GM12873 (cell line): ENCODE measurements at regions not wholly inside any gene's neighbourhood (a gene's known extent, or its start where the extent isn't known, plus 50 kb on each side); places are given as distances from the start of the nearest gene placed in this dataset.

Experiments
- TF ChIP-seq, protein P1 (sequence below): IDR thresholded peaks from 2 replicates; pipeline ENCODE4 v1.5.1; 2012; ENCODE audit warnings: low read depth, mild to moderate bottlenecking, moderate library complexity, low read length, control low read depth; ENCODE audit not compliant: insufficient read depth; ENCODE audit errors: missing control alignments

DNA sequence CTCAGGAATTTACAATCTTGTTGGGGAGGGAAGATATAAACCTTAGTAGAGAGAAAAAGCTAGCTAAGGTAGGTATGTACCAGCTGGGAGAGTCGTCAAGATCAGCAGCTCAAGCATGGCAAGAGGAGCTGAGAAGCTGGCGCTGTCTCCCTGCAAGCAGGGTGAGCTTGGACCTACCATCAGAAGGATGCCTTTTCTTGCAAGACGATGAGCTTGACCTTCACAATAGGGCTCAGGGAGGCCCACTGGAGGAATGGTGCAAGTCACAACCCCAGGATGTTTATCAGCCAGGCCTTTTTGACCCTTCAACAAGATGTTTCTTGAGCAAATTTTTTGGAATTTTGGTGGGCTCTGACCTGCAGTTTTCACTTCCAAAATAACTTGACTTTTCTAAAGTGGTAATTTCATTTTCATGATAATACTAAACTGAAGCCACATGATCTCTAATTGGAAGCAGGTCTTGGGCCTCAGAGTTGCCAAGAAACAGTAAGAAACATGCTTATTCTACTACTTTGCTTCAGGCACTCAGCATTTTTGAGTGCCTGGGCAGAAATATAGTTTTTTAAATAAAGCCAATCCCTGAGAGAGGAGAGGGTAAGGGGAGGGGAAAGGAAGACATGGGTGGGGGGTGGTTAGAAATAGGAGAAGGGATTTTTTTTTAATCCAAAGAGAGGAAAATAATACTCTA, 258.1 kb downstream of the CLIC5 start:
- TF ChIP-seq, protein P1, sequence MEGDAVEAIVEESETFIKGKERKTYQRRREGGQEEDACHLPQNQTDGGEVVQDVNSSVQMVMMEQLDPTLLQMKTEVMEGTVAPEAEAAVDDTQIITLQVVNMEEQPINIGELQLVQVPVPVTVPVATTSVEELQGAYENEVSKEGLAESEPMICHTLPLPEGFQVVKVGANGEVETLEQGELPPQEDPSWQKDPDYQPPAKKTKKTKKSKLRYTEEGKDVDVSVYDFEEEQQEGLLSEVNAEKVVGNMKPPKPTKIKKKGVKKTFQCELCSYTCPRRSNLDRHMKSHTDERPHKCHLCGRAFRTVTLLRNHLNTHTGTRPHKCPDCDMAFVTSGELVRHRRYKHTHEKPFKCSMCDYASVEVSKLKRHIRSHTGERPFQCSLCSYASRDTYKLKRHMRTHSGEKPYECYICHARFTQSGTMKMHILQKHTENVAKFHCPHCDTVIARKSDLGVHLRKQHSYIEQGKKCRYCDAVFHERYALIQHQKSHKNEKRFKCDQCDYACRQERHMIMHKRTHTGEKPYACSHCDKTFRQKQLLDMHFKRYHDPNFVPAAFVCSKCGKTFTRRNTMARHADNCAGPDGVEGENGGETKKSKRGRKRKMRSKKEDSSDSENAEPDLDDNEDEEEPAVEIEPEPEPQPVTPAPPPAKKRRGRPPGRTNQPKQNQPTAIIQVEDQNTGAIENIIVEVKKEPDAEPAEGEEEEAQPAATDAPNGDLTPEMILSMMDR: no peak

DNA sequence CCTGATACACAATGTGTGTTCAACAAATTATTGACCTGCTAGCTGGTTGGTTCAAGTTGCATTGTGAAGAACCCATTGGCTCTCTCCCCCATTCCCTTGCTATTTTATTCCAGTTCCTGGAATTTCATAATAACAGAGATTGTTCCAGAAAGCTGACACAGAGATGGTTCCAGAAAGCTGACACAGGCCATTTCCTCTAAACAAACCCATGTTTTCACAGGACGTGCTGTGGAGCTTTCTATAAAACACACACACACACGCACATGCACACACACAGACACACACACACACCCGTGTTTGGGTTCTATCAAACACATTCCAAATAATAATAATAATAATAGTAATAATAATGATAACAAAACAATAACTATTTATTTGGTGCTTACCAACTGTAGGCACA, 259.1 kb downstream of the CLIC5 start:
- TF ChIP-seq, protein P1: no peak

DNA sequence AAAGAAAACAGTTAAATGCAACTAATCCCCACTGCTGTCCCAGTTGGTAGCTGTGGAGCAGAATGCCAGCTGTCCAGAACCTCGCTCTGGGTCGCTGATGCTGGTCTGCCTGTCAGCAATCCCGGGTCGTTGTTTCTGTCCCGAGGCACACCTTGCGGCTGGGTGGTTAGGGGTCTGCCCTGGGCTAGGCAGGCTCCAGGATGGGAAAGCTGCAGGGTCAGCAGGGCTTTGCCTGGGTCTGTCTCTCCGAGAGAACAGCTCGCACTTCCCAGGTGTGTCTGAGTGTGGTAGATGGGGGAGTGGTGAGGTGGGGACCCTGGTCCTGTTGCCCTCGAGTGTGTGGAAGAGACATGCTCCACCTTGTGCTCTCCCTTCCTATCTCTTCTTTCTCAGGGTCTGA, 261.2 kb downstream of the CLIC5 start:
- TF ChIP-seq, protein P1: no peak

DNA sequence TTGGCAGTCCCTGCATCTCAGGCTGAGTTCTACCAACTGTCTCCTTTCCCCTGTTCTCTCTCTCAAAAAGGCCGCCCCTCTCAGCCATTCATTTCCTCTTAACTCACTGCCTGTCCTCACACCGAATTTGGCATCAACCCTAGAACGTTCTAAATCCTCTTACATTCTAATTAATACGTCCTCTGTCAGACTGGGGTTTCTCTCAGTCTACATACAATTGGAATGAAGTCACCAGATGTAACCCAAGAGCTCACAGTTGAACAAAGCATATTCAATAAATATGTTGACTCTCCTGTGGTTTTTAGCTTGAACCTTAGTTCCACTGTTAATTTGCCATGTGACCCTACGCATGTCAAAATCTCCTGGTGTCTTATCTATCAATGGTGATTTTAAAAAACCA, 269.6 kb downstream of the CLIC5 start:
- TF ChIP-seq, protein P1: no peak

DNA sequence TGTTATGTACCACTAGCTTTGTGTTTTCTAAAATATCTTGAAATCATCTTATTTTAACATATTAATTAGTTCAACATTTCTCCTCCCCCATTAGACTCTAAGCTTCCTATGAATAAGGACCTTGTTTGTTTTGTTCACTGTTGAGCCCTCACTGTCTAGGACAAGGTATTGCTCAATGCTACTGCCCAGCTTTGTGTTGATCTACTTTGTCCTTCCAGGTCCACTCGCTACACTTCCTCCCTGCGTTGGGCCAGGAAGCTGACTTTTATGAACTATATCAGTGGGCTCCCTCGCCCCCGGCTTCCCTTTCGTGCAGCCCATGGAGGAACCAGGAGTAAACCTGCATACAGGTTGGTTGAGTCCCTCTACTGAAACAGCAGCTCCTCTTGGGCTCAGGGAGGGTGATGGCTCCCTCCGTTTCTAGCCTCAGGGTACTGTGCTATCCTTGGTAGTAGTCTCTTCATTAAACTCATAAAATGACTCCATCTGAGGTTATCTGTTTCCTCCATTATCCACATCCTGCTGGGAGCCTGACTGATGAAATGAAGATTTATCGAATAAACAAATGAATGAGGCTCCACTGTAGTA, 272.5 kb downstream of the CLIC5 start:
- TF ChIP-seq, protein P1: no peak

DNA sequence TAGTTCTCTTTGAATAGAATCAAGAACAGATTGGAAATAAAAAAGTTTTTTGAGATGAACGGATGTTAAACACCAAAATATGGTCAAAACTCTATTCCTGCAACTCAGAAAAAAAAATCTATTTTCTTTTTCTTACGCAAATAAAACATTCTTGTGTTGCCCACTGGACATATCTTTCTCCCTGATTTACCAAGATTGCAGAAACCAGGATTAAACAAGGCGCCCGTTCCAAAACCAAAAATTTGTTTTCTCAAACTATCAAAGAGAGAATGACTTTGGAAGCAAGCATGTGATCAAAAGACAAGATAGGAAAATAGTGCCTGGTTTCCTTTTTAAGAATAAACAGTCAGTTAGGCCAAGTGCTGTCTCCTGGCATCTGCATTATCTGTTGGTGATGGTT, 273.1 kb downstream of the CLIC5 start:
- TF ChIP-seq, protein P1: no peak

DNA sequence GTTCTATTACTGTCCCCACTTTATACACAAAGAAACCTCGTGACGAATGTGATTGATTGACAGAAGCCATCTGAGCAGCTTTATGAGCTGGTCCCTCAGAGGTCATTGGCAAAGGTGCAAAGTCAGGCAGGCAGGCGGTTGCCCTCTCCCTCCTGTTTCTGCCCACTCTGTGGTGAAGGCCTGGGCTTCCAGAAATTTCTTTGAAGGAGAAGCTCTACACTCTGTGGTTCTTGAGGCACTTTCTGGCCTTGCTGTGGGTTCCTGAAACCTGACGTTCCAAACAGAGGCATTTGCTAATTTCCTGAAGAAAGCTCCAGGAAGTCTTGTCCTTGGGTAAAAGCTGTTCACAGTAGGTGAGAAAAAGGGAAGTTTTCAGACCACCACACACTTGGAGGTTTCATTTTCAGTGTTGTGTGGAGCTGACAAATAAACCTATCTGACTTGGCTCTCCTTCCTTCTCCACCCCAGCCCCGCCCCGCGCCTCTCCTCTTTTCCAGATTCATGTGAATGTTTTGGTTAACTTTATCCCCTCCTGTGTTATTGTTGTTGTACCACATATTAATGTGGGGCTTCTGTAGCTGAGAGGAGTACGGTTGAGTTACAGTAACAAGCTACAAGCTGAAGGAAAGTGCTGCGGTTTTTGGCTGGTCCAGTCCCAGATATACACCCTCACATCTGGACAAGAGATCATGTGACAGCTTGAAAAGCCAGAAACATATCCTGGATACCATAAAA, 274.1 kb downstream of the CLIC5 start:
- TF ChIP-seq, protein P1: no peak
